ENCODE measurements at regions not wholly inside any gene's neighbourhood (a gene's known extent, or its start where the extent isn't known, plus 50 kb on each side); places are given as distances from the start of the nearest gene placed in this dataset.

DNA sequence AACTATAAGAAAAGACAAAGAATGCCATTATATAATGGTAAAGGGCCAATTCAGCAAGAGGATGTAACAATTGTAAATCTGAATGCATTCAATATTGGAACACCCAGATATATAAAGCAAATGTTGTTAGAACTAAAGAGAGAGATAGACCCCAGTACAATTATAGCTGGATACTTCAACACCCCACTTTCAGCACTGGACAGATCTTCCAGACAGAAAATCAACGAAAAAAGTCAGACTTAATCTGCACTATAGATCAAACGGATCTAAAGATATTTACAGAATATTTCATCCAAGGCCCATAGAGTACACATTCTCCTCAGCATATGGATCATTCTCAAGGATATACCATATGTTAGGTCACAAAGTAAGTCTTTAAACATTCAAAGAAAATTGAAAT lies 194.6 kb upstream of the DACH1 start:
- TF ChIP-seq TEAD4 (IDR thresholded peaks at IDR 0.05) = no peak
- TF ChIP-seq, protein P1, sequence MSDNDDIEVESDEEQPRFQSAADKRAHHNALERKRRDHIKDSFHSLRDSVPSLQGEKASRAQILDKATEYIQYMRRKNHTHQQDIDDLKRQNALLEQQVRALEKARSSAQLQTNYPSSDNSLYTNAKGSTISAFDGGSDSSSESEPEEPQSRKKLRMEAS (IDR thresholded peaks at IDR 0.05) = no peak
- TF ChIP-seq YY1 (IDR thresholded peaks at IDR 0.05; ENCODE audit: low read depth) = no peak
- no peak for TF ChIP-seq EP300 (IDR thresholded peaks at IDR 0.05; ENCODE audit: borderline replicate concordance)
- no peak for TF ChIP-seq FOXM1 (IDR thresholded peaks at IDR 0.05; ENCODE audit: borderline replicate concordance, low read depth)
- TF ChIP-seq, protein P2, sequence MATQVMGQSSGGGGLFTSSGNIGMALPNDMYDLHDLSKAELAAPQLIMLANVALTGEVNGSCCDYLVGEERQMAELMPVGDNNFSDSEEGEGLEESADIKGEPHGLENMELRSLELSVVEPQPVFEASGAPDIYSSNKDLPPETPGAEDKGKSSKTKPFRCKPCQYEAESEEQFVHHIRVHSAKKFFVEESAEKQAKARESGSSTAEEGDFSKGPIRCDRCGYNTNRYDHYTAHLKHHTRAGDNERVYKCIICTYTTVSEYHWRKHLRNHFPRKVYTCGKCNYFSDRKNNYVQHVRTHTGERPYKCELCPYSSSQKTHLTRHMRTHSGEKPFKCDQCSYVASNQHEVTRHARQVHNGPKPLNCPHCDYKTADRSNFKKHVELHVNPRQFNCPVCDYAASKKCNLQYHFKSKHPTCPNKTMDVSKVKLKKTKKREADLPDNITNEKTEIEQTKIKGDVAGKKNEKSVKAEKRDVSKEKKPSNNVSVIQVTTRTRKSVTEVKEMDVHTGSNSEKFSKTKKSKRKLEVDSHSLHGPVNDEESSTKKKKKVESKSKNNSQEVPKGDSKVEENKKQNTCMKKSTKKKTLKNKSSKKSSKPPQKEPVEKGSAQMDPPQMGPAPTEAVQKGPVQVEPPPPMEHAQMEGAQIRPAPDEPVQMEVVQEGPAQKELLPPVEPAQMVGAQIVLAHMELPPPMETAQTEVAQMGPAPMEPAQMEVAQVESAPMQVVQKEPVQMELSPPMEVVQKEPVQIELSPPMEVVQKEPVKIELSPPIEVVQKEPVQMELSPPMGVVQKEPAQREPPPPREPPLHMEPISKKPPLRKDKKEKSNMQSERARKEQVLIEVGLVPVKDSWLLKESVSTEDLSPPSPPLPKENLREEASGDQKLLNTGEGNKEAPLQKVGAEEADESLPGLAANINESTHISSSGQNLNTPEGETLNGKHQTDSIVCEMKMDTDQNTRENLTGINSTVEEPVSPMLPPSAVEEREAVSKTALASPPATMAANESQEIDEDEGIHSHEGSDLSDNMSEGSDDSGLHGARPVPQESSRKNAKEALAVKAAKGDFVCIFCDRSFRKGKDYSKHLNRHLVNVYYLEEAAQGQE (IDR thresholded peaks at IDR 0.05; ENCODE audit: low read depth) = peak; percentile 75

DNA sequence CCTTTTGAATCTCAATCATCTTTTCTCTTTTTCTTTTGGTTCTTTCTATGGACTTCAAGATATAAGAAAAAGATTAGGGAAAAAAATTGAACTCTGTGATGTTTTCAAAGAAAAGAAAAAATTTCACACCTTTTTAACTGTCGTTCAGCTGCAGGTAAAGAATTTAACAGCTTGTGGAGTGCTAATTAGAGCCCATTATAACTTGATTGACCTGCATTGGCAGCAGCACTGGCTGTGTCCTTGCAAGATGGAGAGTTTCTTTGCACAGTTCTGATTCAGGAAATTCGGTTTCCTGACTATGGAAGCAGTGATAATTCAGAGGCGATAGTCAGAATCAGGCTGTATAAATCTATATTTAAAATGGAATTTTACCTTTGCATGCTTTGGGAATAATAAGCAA lies 183.2 kb upstream of the DACH1 start:
- TF ChIP-seq CREB1 (IDR thresholded peaks at IDR 0.05; ENCODE audit: low read depth) (no peak), TAF1 (IDR thresholded peaks at IDR 0.05; ENCODE audit: low read depth) (no peak), EP300 (IDR thresholded peaks at IDR 0.05; ENCODE audit: borderline replicate concordance) (no peak), TEAD4 (IDR thresholded peaks at IDR 0.05) (no peak), CEBPB (IDR thresholded peaks at IDR 0.05) (no peak), ZBTB7A (IDR thresholded peaks at IDR 0.05; ENCODE audit: low read depth) (no peak), NFIC (IDR thresholded peaks at IDR 0.05) (no peak), YY1 (IDR thresholded peaks at IDR 0.05; ENCODE audit: low read depth) (no peak)
- TF ChIP-seq, protein P3, sequence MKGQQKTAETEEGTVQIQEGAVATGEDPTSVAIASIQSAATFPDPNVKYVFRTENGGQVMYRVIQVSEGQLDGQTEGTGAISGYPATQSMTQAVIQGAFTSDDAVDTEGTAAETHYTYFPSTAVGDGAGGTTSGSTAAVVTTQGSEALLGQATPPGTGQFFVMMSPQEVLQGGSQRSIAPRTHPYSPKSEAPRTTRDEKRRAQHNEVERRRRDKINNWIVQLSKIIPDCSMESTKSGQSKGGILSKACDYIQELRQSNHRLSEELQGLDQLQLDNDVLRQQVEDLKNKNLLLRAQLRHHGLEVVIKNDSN (IDR thresholded peaks at IDR 0.05) = no peak
- TF ChIP-seq, protein P1 (IDR thresholded peaks at IDR 0.05) = no peak
- TF ChIP-seq, protein P2 (IDR thresholded peaks at IDR 0.05; ENCODE audit: low read depth) = no peak

DNA sequence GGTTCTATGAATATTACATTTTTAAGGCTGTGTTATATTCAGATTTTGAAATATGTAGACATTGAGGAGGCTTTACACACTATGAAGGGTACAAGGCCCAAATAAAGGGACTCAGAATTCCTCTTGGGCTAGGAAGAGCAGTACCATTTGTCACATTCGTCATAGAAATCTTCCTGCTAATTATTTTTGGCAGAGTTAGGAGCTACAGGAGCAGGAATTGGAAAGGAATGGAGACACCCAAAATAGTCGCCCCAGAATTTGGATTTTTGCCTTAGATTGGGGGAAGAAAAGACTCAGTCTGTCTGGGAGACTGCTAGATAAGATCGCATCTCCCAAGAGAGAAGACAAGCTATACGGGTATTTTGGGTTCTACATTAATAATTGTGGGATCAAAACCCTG lies 176.4 kb upstream of the DACH1 start:
- no peak for TF ChIP-seq RAD21 (IDR thresholded peaks at IDR 0.05; ENCODE audit: low read depth)
- TF ChIP-seq EGR1 (IDR thresholded peaks at IDR 0.05) = no peak
- TF ChIP-seq ZBTB7A (IDR thresholded peaks at IDR 0.05; ENCODE audit: low read depth) = no peak
- no peak for TF ChIP-seq TCF12 (IDR thresholded peaks at IDR 0.05; ENCODE audit: low read depth)
- no peak for TF ChIP-seq TAF1 (IDR thresholded peaks at IDR 0.05; ENCODE audit: low read depth)
- no peak for TF ChIP-seq CREB1 (IDR thresholded peaks at IDR 0.05; ENCODE audit: low read depth)
- TF ChIP-seq YY1 (IDR thresholded peaks at IDR 0.05; ENCODE audit: low read depth) = no peak
- no peak for TF ChIP-seq CEBPB (IDR thresholded peaks at IDR 0.05)
- no peak for TF ChIP-seq NFIC (IDR thresholded peaks at IDR 0.05)
- TF ChIP-seq, protein P1 (IDR thresholded peaks at IDR 0.05) = no peak
- TF ChIP-seq, protein P3 (IDR thresholded peaks at IDR 0.05) = no peak
- TF ChIP-seq, protein P2 (IDR thresholded peaks at IDR 0.05; ENCODE audit: low read depth) = no peak
- no peak for TF ChIP-seq TEAD4 (IDR thresholded peaks at IDR 0.05)
- TF ChIP-seq EP300 (IDR thresholded peaks at IDR 0.05; ENCODE audit: borderline replicate concordance) = no peak
- no peak for TF ChIP-seq FOXM1 (IDR thresholded peaks at IDR 0.05; ENCODE audit: borderline replicate concordance, low read depth)

DNA sequence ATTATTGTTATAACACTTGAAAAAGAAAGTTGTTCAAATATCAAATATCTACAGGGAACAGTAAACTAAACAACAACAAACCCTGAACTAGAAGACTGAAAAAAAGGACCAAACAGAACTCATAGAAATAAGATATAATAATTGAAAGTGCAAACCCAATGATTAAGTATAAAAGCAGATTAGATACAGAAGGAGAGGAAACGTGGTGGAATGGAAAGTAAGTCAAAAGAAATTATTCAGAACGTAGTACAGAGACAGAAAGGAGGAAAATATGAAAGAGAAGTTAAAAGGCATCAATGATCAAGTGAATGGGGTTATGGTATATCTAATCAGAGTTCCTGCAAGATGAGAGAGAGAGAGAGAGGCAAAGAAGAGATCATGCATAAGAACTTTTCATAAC lies 174.2 kb upstream of the DACH1 start:
- TF ChIP-seq YY1 (IDR thresholded peaks at IDR 0.05; ENCODE audit: low read depth) = no peak

DNA sequence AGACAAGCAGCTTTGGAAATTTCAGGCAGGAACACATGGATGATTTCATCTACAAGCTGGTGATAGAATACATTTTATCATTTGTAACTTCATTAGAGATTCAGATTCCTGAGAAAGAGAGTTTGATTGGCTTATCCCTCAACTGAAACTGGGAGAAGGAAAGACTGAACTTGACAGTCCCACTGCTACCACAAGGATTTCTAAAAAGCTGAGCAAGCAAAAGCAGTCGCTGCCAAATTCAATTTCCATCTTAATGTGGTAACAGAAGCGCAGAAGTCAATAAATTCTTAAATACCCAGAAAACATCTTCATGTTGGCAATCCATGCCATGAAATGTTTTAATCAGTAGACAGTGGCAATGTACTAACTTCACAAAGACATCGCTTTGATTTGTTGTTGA lies 172.1 kb upstream of the DACH1 start:
- TF ChIP-seq CEBPB (IDR thresholded peaks at IDR 0.05) = no peak
- no peak for TF ChIP-seq NFIC (IDR thresholded peaks at IDR 0.05)
- TF ChIP-seq EGR1 (IDR thresholded peaks at IDR 0.05) = no peak
- TF ChIP-seq RAD21 (IDR thresholded peaks at IDR 0.05; ENCODE audit: low read depth) = no peak
- no peak for TF ChIP-seq EP300 (IDR thresholded peaks at IDR 0.05; ENCODE audit: borderline replicate concordance)
- TF ChIP-seq TAF1 (IDR thresholded peaks at IDR 0.05; ENCODE audit: low read depth) = no peak
- TF ChIP-seq TEAD4 (IDR thresholded peaks at IDR 0.05) = no peak
- no peak for TF ChIP-seq FOXM1 (IDR thresholded peaks at IDR 0.05; ENCODE audit: borderline replicate concordance, low read depth)
- TF ChIP-seq, protein P2 (IDR thresholded peaks at IDR 0.05; ENCODE audit: low read depth) = no peak
- TF ChIP-seq CREB1 (IDR thresholded peaks at IDR 0.05; ENCODE audit: low read depth) = no peak
- no peak for TF ChIP-seq ZBTB7A (IDR thresholded peaks at IDR 0.05; ENCODE audit: low read depth)
- TF ChIP-seq TCF12 (IDR thresholded peaks at IDR 0.05; ENCODE audit: low read depth) = no peak
- TF ChIP-seq, protein P3 (IDR thresholded peaks at IDR 0.05) = no peak
- TF ChIP-seq, protein P1 (IDR thresholded peaks at IDR 0.05) = no peak
- no peak for TF ChIP-seq YY1 (IDR thresholded peaks at IDR 0.05; ENCODE audit: low read depth)
